ENCODE measurements at regions not wholly inside any gene's neighbourhood (a gene's known extent, or its start where the extent isn't known, plus 50 kb on each side); places are given as distances from the start of the nearest gene placed in this dataset.

GRCh38 chrX:43255596-43255995 is 400.5 kb upstream of the MAOA start:
- Histone ChIP-seq H3K36me3 (ENCODE audit: control insufficient read depth in 4 of 4, insufficient read depth in 3 of 4, low read depth in 1 of 4, low read length in 3 of 4) (no peaks in the 10 kb centered on the region), H3K27me3 (ENCODE audit: control insufficient read depth in 4 of 4, insufficient read depth in 4 of 4, low read length in 3 of 4) (peaks cover 0 to 2% (median 0%) of the 10 kb centered on the region in 4 donors), H3K9ac (ENCODE audit: low read depth in 1 of 2, low read length in 2 of 2) (no peak overlapping the region), H3K4me1 (ENCODE audit: control insufficient read depth in 4 of 4, insufficient read depth in 4 of 4, low read length in 3 of 4) (no peaks in the 10 kb centered on the region), H3K4me3 (ENCODE audit: low read depth in 1 of 3, low read length in 3 of 3) (no peak overlapping the region), H3K27ac (ENCODE audit: low read depth in 1 of 2, low read length in 2 of 2) (no peak overlapping the region), H3K9me3 (ENCODE audit: control insufficient read depth in 4 of 4, low read length in 3 of 4) (peaks cover 0 to 1% (median 0%) of the 10 kb centered on the region in 4 donors)
- TF ChIP-seq CTCF (IDR thresholded peaks at IDR 0.05; ENCODE audit: low read depth, low read length, missing input control), result no peak
- no peak for TF ChIP-seq RAD21 (IDR thresholded peaks at IDR 0.05)
- TF ChIP-seq REST (IDR thresholded peaks at IDR 0.05), result no peak
- WGBS, result 97% methylated on average over 1 of the region's 1 CpG
- DNase-seq (ENCODE audit: low spot score), result no peak

- Histone ChIP-seq H3K36me3 (ENCODE audit: control insufficient read depth in 4 of 4, insufficient read depth in 3 of 4, low read depth in 1 of 4, low read length in 3 of 4) (no peaks in the 10 kb centered on the region), H3K4me3 (ENCODE audit: low read depth in 1 of 3, low read length in 3 of 3) (no peak overlapping the region), H3K27ac (ENCODE audit: low read depth in 1 of 2, low read length in 2 of 2) (no peak overlapping the region), H3K27me3 (ENCODE audit: control insufficient read depth in 4 of 4, insufficient read depth in 4 of 4, low read length in 3 of 4) (no peaks in the 10 kb centered on the region), H3K9ac (ENCODE audit: low read depth in 1 of 2, low read length in 2 of 2) (no peak overlapping the region), H3K9me3 (ENCODE audit: control insufficient read depth in 4 of 4, low read length in 3 of 4) (no peaks in the 10 kb centered on the region), H3K4me1 (ENCODE audit: control insufficient read depth in 4 of 4, insufficient read depth in 4 of 4, low read length in 3 of 4) (no peaks in the 10 kb centered on the region)
- no peak for DNase-seq (ENCODE audit: low spot score)
- TF ChIP-seq HNF4A (conservative IDR thresholded peaks at IDR 0.05) (no peak), FOXA2 (IDR thresholded peaks at IDR 0.05) (no peak), RAD21 (IDR thresholded peaks at IDR 0.05) (no peak), ZBTB33 (IDR thresholded peaks at IDR 0.05) (no peak), GABPA (IDR thresholded peaks at IDR 0.05 in 1 of 2, conservative IDR thresholded peaks at IDR 0.05 in 1 of 2) (no peak), SP1 (IDR thresholded peaks at IDR 0.05) (no peak), YY1 (IDR thresholded peaks at IDR 0.05) (no peak), JUND (IDR thresholded peaks at IDR 0.05) (no peak), FOXA1 (IDR thresholded peaks at IDR 0.05) (no peak), REST (IDR thresholded peaks at IDR 0.05) (no peak), TAF1 (conservative IDR thresholded peaks at IDR 0.05) (no peak), EGR1 (IDR thresholded peaks at IDR 0.05; ENCODE audit: low read depth in 2 of 2) (no peak), NR2F2 (IDR thresholded peaks at IDR 0.05) (no peak), HNF4G (IDR thresholded peaks at IDR 0.05) (no peak), CTCF (IDR thresholded peaks at IDR 0.05; ENCODE audit: low read depth, low read length, missing input control) (no peak), ATF3 (IDR thresholded peaks at IDR 0.05) (no peak)
Observed at GRCh38 chrX:43266487-43266886, 389.6 kb upstream of the MAOA start.

Data from liver (tissue), 8 donors.